A673 (cell line): ENCODE measurements at regions not wholly inside any gene's neighbourhood (a gene's known extent, or its start where the extent isn't known, plus 50 kb on each side); places are given as distances from the start of the nearest gene placed in this dataset.

Experiments used
- BruUV-seq: library from RNA; stranded (reverse); fragments of 400-500 nt; replicated peaks from 2 replicates; lab custom pipeline; 2021; lab: Mats Ljungman, UMichigan
- CTCF ChIA-PET: fragments of 300-600 bp; sonication (Branson Sonifier 250); formaldehyde crosslinking; loops from one replicate; lab custom pipeline; 2022; ENCODE audit warnings: antibody characterized with exemption; lab: Charles Lee
- POLR2A ChIA-PET: fragments of 300-600 bp; sonication (Branson Sonifier 250); formaldehyde crosslinking; loops from one replicate; lab custom pipeline; 2022; ENCODE audit warnings: antibody characterized with exemption; ENCODE audit not compliant: low non-redundant PET; lab: Charles Lee
- DNase-seq: peaks from one replicate; pipeline ENCODE4 v3.0.0-alpha.2; 2015; ENCODE audit warnings: low spot score
- H3K27ac ChIP-seq: fragments of 200-600 bp; sonication (generic); 2 replicates; pipeline ENCODE4 v1.5.1; 2016; ENCODE audit warnings: mixed run types, low read depth, mild to moderate bottlenecking, mixed read lengths, antibody characterized with exemption, low read length; ENCODE audit not compliant: poor library complexity, severe bottlenecking
- H3K27me3 ChIP-seq: fragments of 200-600 bp; sonication (generic); replicated peaks from 2 replicates; pipeline ENCODE4 v1.6.1; 2017; ENCODE audit warnings: mixed run types, low read depth, mild to moderate bottlenecking, mixed read lengths, antibody characterized with exemption, low read length; ENCODE audit not compliant: insufficient read depth, poor library complexity
- H3K36me3 ChIP-seq: fragments of 200-600 bp; sonication (generic); 2 replicates; pipeline ENCODE4 v1.6.1; 2016; ENCODE audit warnings: mixed run types, mild to moderate bottlenecking, mixed read lengths, antibody characterized with exemption, low read length; ENCODE audit not compliant: insufficient read depth, poor library complexity, severe bottlenecking
- H3K4me1 ChIP-seq: fragments of 200-600 bp; sonication (generic); 2 replicates; pipeline ENCODE4 v1.6.1; 2017; ENCODE audit warnings: mixed run types, mild to moderate bottlenecking, mixed read lengths, antibody characterized with exemption, low read length; ENCODE audit not compliant: insufficient read depth, poor library complexity, severe bottlenecking
- H3K4me3 ChIP-seq: fragments of 200-600 bp; sonication (generic); 2 replicates; pipeline ENCODE4 v1.5.1; 2016; ENCODE audit warnings: low read depth, mixed run types, mild to moderate bottlenecking, mixed read lengths, low read length; ENCODE audit not compliant: poor library complexity, severe bottlenecking
- H3K9me3 ChIP-seq: fragments of 200-600 bp; sonication (generic); 2 replicates; pipeline ENCODE4 v1.6.1; 2016; ENCODE audit warnings: mixed run types, low read depth, mild to moderate bottlenecking, mixed read lengths, antibody characterized with exemption, low read length; ENCODE audit not compliant: poor library complexity, severe bottlenecking
- EZH2 ChIP-seq: fragments of 200-600 bp; sonication (generic); IDR thresholded peaks from 2 replicates; pipeline ENCODE4 v1.6.1; 2017; ENCODE audit warnings: borderline replicate concordance, low read depth, mild to moderate bottlenecking, mixed read lengths, antibody characterized with exemption, low read length; ENCODE audit not compliant: poor library complexity, severe bottlenecking
- intact Hi-C: fragments of 100-400 bp; cut with micrococcal nuclease; formaldehyde crosslinking; loops from one replicate; pipeline ENCODE4 v1.10.0; 2022; ENCODE audit not compliant: unreplicated experiment
- TF ChIP-seq, protein P1 (sequence below): fragments of 300-800, 200-600 bp; sonication (generic); conservative IDR thresholded peaks from 2 replicates; pipeline ENCODE4 v1.5.1; 2017; ENCODE audit warnings: low read depth, mild to moderate bottlenecking, antibody characterized with exemption, low read length, moderate library complexity, mixed read lengths

DNA sequence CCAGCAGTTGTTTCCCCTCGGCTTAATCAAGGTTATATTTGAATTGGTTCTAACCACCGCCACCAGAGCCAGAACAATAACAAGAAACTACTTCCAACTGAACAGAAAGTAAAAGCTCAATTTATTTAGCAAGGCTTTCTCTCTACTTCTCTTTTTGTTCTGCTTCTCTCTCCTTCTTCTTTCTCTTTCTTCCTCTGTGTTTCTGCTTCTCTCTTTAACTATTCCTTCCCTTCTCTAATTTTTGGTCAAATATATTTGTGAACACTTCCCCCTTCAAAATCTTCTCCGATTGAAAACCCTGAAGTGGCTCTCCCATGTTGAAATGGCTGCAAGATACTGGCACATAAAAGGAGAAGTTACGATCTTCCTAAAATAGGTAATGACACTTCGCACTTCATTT is 1195.9 kb upstream of the PRKX start:
- Histone ChIP-seq H3K9me3 (no peaks in the 10 kb centered on the region), H3K27me3 (no peaks in the 10 kb centered on the region), H3K36me3 (no peaks in the 10 kb centered on the region), H3K4me1 (no peaks in the 10 kb centered on the region), H3K27ac (no peak overlapping the region), H3K4me3 (no peak overlapping the region)
- ChIA-PET POLR2A (no interaction called here), CTCF (no interaction called here)
- intact Hi-C loops = no loop called here
- TF ChIP-seq EZH2 = no peak
- TF ChIP-seq, protein P1, sequence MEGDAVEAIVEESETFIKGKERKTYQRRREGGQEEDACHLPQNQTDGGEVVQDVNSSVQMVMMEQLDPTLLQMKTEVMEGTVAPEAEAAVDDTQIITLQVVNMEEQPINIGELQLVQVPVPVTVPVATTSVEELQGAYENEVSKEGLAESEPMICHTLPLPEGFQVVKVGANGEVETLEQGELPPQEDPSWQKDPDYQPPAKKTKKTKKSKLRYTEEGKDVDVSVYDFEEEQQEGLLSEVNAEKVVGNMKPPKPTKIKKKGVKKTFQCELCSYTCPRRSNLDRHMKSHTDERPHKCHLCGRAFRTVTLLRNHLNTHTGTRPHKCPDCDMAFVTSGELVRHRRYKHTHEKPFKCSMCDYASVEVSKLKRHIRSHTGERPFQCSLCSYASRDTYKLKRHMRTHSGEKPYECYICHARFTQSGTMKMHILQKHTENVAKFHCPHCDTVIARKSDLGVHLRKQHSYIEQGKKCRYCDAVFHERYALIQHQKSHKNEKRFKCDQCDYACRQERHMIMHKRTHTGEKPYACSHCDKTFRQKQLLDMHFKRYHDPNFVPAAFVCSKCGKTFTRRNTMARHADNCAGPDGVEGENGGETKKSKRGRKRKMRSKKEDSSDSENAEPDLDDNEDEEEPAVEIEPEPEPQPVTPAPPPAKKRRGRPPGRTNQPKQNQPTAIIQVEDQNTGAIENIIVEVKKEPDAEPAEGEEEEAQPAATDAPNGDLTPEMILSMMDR = no peak
- DNase-seq = no peak
- no TSS peak for BruUV-seq

DNA sequence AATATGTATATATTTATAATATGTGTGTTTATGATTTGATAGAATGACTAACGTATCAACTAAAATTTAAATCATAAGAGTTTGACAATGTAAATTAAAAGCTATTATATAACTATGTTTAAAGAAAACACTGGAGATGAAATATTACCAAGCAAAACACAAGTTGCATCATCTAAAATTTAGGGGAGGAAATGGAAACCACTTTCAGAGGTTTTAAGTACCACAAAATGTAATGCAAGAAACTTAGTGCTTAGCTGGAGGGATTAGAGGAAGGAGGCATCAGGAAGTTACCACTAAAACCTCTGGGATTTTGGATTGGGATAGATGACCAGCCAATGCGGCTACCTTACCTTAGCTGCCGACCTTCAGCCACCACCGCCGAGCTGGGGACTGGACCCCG is 1192.1 kb upstream of the PRKX start:
- intact Hi-C loops = no loop called here
- no TSS peak for BruUV-seq
- POLR2A ChIA-PET = no interaction called here
- DNase-seq = no peak
- Histone ChIP-seq H3K36me3 (no peaks in the 10 kb centered on the region), H3K4me1 (no peaks in the 10 kb centered on the region), H3K27me3 (no peaks in the 10 kb centered on the region), H3K4me3 (no peak overlapping the region), H3K27ac (no peak overlapping the region), H3K9me3 (no peaks in the 10 kb centered on the region)
- TF ChIP-seq, protein P1 = no peak
- no peak for TF ChIP-seq EZH2
- CTCF ChIA-PET = no interaction called here

DNA sequence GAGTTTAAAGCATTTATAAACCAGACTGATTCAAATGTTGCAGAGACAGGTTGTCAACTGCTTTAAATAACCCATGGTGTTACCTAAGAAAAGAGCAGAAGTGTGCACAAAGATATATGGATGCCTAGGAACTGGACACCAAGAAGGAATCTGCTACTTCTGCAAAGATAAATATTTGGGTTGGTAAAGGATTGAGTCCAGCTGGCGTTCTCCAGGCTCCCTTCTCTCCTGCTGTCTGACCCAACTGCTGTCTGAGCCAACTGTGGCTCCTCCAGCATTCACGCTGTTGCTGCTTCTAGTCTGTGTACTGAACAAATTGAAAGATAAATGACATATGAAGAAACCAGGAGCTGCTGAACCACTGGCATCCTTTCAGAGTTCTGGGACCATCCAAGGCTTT is 1167.8 kb upstream of the PRKX start:
- H3K9me3 ChIP-seq = no peaks in the 10 kb centered on the region
- ChIA-PET POLR2A (no interaction called here), CTCF (no interaction called here)
- no peaks in the 10 kb centered on the region for H3K36me3 ChIP-seq
- no peak for DNase-seq
- no peaks in the 10 kb centered on the region for H3K27me3 ChIP-seq
- H3K27ac ChIP-seq = no peak overlapping the region
- no TSS peak for BruUV-seq
- TF ChIP-seq EZH2 = no peak
- TF ChIP-seq, protein P1 = no peak
- no peak overlapping the region for H3K4me3 ChIP-seq
- H3K4me1 ChIP-seq = no peaks in the 10 kb centered on the region
- intact Hi-C loops = no loop called here
